ENCODE measurements at regions not wholly inside any gene's neighbourhood (a gene's known extent, or its start where the extent isn't known, plus 50 kb on each side); places are given as distances from the start of the nearest gene placed in this dataset.

GRCh38 chr20:39302312-39302711, 340.2 kb downstream of the DHX35 start:
- no peak for TF ChIP-seq HMGXB4 (CRISPR knock-in tag; IDR thresholded peaks at IDR 0.05)
- TF ChIP-seq ARID4B (CRISPR knock-in tag; IDR thresholded peaks at IDR 0.05; ENCODE audit: borderline replicate concordance): no peak
- TF ChIP-seq, protein P1, sequence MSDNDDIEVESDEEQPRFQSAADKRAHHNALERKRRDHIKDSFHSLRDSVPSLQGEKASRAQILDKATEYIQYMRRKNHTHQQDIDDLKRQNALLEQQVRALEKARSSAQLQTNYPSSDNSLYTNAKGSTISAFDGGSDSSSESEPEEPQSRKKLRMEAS (CRISPR knock-in tag; IDR thresholded peaks at IDR 0.05): no peak
- TF ChIP-seq CREM (CRISPR knock-in tag; IDR thresholded peaks at IDR 0.05): no peak
- no peak for TF ChIP-seq E2F5 (CRISPR knock-in tag; IDR thresholded peaks at IDR 0.05)
- no peak for TF ChIP-seq CTCF (IDR thresholded peaks at IDR 0.05)
- no peak for TF ChIP-seq MXD4 (CRISPR knock-in tag; IDR thresholded peaks at IDR 0.05; ENCODE audit: borderline replicate concordance)
- no peak for TF ChIP-seq ZNF317 (CRISPR knock-in tag; IDR thresholded peaks at IDR 0.05; ENCODE audit: borderline replicate concordance, low read depth)
- TF ChIP-seq ZNF532 (CRISPR knock-in tag; IDR thresholded peaks at IDR 0.05; ENCODE audit: borderline replicate concordance): no peak
- no peak for TF ChIP-seq JUN (CRISPR knock-in tag; IDR thresholded peaks at IDR 0.05)

Measured in WTC11 (cell line).